ENCODE measurements at regions not wholly inside any gene's neighbourhood (a gene's known extent, or its start where the extent isn't known, plus 50 kb on each side); places are given as distances from the start of the nearest gene placed in this dataset.

DNA sequence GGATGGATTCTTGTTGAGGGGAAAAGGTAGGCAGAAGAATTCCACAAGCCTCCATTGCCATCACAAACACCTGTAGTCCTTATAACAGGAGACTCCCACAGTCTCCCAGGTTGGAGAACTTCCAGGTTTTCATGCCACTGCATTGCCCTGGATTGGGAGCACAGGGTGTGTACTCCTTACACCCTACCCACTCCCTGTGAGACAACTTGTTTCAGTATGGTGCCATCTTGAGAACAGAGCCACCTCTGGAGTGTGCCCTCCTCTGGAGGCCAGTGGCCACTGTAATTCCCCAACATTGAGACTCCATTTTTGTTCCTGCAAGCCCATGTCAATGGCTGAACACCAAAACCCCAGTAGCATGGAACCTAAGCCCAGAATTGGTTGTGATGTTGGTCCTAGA lies 123.5 kb upstream of the LAMA2 start:
- Histone ChIP-seq H3K4me3 (no peak overlapping the region), H3K4me1 (no peaks in the 10 kb centered on the region), H3K27me3 (ENCODE audit: insufficient read depth in 3 of 3, low read length in 2 of 3) (no peaks in the 10 kb centered on the region), H3K27ac (no peak overlapping the region), H3K9me3 (no peaks in the 10 kb centered on the region), H3K36me3 (ENCODE audit: insufficient read depth in 1 of 2, low read depth in 1 of 2) (no peaks in the 10 kb centered on the region)
- ATAC-seq (no peak), DNase-seq (no peak)
- intact Hi-C loops (cut with DNase I), result no loop called here
- TF ChIP-seq, protein P1, sequence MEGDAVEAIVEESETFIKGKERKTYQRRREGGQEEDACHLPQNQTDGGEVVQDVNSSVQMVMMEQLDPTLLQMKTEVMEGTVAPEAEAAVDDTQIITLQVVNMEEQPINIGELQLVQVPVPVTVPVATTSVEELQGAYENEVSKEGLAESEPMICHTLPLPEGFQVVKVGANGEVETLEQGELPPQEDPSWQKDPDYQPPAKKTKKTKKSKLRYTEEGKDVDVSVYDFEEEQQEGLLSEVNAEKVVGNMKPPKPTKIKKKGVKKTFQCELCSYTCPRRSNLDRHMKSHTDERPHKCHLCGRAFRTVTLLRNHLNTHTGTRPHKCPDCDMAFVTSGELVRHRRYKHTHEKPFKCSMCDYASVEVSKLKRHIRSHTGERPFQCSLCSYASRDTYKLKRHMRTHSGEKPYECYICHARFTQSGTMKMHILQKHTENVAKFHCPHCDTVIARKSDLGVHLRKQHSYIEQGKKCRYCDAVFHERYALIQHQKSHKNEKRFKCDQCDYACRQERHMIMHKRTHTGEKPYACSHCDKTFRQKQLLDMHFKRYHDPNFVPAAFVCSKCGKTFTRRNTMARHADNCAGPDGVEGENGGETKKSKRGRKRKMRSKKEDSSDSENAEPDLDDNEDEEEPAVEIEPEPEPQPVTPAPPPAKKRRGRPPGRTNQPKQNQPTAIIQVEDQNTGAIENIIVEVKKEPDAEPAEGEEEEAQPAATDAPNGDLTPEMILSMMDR (IDR thresholded peaks at IDR 0.05), result no peak

DNA sequence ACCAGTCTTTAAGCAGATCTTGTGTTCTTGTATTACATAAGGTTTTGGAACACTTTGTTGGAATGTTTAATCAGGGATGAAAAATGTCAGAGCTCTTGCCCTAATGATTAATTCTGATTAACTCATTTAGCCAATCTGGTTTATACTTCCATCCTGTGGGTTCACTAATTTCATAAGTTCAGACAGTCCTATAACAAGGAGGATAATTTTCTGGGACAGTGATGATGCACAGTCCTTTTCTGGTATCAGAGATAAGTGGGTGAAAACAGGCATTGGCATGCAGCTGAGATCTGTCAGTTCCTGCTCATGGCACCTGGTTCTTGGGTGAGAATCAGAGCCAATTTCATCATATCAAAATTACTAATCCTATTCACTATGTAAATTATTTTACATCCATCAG lies 125.0 kb upstream of the LAMA2 start:
- Histone ChIP-seq H3K4me1 (no peaks in the 10 kb centered on the region), H3K27me3 (ENCODE audit: insufficient read depth in 3 of 3, low read length in 2 of 3) (no peaks in the 10 kb centered on the region), H3K9me3 (no peaks in the 10 kb centered on the region), H3K27ac (no peak overlapping the region), H3K4me3 (no peak overlapping the region), H3K36me3 (ENCODE audit: insufficient read depth in 1 of 2, low read depth in 1 of 2) (no peaks in the 10 kb centered on the region)
- intact Hi-C loops (cut with DNase I), result no loop called here
- DNase-seq (no peak), ATAC-seq (no peak)
- TF ChIP-seq, protein P1 (IDR thresholded peaks at IDR 0.05), result no peak

DNA sequence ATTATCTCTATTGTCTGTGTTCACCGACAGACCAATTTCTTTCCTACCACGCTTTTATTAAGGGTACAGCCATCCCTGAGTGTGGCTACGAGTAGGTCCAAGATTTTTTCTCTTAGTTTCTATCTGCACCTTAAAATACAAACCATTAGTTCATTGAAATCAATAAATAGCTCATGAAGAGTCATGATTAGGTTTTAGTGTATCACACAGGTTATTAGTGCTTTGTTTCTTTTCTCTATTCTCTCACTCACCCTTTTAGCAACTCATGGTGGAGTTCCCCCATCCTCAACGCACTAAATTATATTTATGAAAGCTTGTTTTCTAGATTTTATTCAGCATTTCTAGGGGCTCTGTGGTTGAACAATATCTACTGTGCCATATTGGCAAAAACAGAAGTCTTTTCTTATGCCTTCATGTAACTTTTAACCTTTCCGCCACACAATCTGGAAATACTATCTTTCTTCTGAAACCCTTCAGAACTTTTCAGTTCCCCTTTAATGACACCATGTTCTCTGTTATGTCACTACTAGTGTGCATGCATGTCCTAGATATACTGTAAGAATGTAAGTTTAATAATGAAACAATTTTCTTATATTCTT lies 128.2 kb upstream of the LAMA2 start:
- H3K27ac ChIP-seq, result no peak overlapping the region
- TF ChIP-seq, protein P1 (IDR thresholded peaks at IDR 0.05), result no peak
- intact Hi-C loops (cut with DNase I), result no loop called here
- no peaks in the 10 kb centered on the region for H3K4me1 ChIP-seq
- H3K36me3 ChIP-seq (ENCODE audit: insufficient read depth in 1 of 2, low read depth in 1 of 2), result no peaks in the 10 kb centered on the region
- no peak overlapping the region for H3K4me3 ChIP-seq
- no peaks in the 10 kb centered on the region for H3K27me3 ChIP-seq (ENCODE audit: insufficient read depth in 3 of 3, low read length in 2 of 3)
- 89 to 91% (median 89%) methylated on average over 5 of the region's 5 CpGs for WGBS, 3 donors
- DNase-seq (no peak), ATAC-seq (no peak)
- H3K9me3 ChIP-seq, result no peaks in the 10 kb centered on the region

GRCh38 chr6:128743974-128744765 lies 138.8 kb upstream of the LAMA2 start:
- WGBS, 3 donors, result 38 to 64% (median 45%) methylated on average over 5 of the region's 5 CpGs
- ATAC-seq, result no peak
- intact Hi-C loops (cut with DNase I), result no loop called here
- Histone ChIP-seq H3K9me3 (no peaks in the 10 kb centered on the region), H3K4me3 (no peak overlapping the region), H3K27ac (no peak overlapping the region), H3K36me3 (ENCODE audit: insufficient read depth in 1 of 2, low read depth in 1 of 2) (no peaks in the 10 kb centered on the region), H3K27me3 (ENCODE audit: insufficient read depth in 3 of 3, low read length in 2 of 3) (no peaks in the 10 kb centered on the region), H3K4me1 (no peaks in the 10 kb centered on the region)
- no peak for DNase-seq
- TF ChIP-seq, protein P1 (IDR thresholded peaks at IDR 0.05), result no peak

GRCh38 chr6:128742900-128743299 lies 140.0 kb upstream of the LAMA2 start:
- H3K36me3 ChIP-seq (ENCODE audit: insufficient read depth in 1 of 2, low read depth in 1 of 2), result no peaks in the 10 kb centered on the region
- H3K4me3 ChIP-seq, result no peak overlapping the region
- no peak overlapping the region for H3K27ac ChIP-seq
- 90 to 94% (median 90%) methylated on average over 10 of the region's 10 CpGs for WGBS, 3 donors
- H3K4me1 ChIP-seq, result no peaks in the 10 kb centered on the region
- H3K9me3 ChIP-seq, result no peaks in the 10 kb centered on the region
- no peaks in the 10 kb centered on the region for H3K27me3 ChIP-seq (ENCODE audit: insufficient read depth in 3 of 3, low read length in 2 of 3)
- TF ChIP-seq, protein P1 (IDR thresholded peaks at IDR 0.05), result no peak
- intact Hi-C loops (cut with DNase I), result no loop called here
- no peak for ATAC-seq
- DNase-seq, result no peak
